ENCODE measurements at regions not wholly inside any gene's neighbourhood (a gene's known extent, or its start where the extent isn't known, plus 50 kb on each side); places are given as distances from the start of the nearest gene placed in this dataset.

GRCh38 chr20:11080781-11081377 lies 407.1 kb upstream of the JAG1 start:
- ATAC-seq: no peak
- TF ChIP-seq TOX (CRISPR knock-in tag; IDR thresholded peaks at IDR 0.05; ENCODE audit: borderline replicate concordance): no peak
- no peak for TF ChIP-seq BACH2 (CRISPR knock-in tag; IDR thresholded peaks at IDR 0.05; ENCODE audit: borderline replicate concordance)
- TF ChIP-seq CREB5 (CRISPR knock-in tag; IDR thresholded peaks at IDR 0.05; ENCODE audit: low read depth): no peak
- TF ChIP-seq GLIS3 (CRISPR knock-in tag; IDR thresholded peaks at IDR 0.05): no peak
- TF ChIP-seq, protein P1, sequence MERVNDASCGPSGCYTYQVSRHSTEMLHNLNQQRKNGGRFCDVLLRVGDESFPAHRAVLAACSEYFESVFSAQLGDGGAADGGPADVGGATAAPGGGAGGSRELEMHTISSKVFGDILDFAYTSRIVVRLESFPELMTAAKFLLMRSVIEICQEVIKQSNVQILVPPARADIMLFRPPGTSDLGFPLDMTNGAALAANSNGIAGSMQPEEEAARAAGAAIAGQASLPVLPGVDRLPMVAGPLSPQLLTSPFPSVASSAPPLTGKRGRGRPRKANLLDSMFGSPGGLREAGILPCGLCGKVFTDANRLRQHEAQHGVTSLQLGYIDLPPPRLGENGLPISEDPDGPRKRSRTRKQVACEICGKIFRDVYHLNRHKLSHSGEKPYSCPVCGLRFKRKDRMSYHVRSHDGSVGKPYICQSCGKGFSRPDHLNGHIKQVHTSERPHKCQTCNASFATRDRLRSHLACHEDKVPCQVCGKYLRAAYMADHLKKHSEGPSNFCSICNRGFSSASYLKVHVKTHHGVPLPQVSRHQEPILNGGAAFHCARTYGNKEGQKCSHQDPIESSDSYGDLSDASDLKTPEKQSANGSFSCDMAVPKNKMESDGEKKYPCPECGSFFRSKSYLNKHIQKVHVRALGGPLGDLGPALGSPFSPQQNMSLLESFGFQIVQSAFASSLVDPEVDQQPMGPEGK (CRISPR knock-in tag; IDR thresholded peaks at IDR 0.05; ENCODE audit: borderline replicate concordance): no peak
- no peak for TF ChIP-seq ZNF565 (CRISPR knock-in tag; conservative IDR thresholded peaks at IDR 0.05; ENCODE audit: low read depth)
- no peak for TF ChIP-seq SNAI2 (CRISPR knock-in tag; IDR thresholded peaks at IDR 0.05)
- no peak for TF ChIP-seq ZFP3 (CRISPR knock-in tag; IDR thresholded peaks at IDR 0.05)
- no peak for TF ChIP-seq RARB (CRISPR knock-in tag; IDR thresholded peaks at IDR 0.05)

DNA sequence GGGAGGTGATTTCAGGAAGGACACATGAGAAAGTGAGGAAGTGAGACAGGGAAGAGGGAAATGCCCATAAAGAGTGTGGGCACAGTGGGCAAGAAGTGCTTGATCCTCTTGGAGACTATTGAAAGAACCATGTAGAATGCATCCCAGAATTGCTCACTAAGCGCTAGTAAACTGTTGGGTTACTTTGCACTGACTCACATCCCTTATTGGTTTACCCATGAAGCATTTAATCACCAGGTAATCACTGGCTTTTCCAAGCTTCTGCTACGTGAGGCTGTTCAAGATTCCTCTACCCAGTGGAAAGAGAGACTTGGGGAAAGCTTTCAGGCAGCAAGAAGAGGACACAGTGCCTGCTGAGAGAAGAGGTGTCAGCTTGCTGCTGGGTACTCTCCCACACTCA lies 410.0 kb upstream of the JAG1 start:
- no peak for ATAC-seq
- TF ChIP-seq ZFP30 (CRISPR knock-in tag; IDR thresholded peaks at IDR 0.05): no peak
- TF ChIP-seq, protein P1 (CRISPR knock-in tag; IDR thresholded peaks at IDR 0.05; ENCODE audit: borderline replicate concordance): no peak
- TF ChIP-seq TCF4 (CRISPR knock-in tag; IDR thresholded peaks at IDR 0.05; ENCODE audit: borderline replicate concordance): no peak
- no peak for TF ChIP-seq TOX (CRISPR knock-in tag; IDR thresholded peaks at IDR 0.05; ENCODE audit: borderline replicate concordance)
- no peak for TF ChIP-seq ZFP3 (CRISPR knock-in tag; IDR thresholded peaks at IDR 0.05)
- no peak for TF ChIP-seq ESRRG (CRISPR knock-in tag; IDR thresholded peaks at IDR 0.05)
- TF ChIP-seq ARNTL (CRISPR knock-in tag; IDR thresholded peaks at IDR 0.05; ENCODE audit: borderline replicate concordance, low read depth): no peak
- TF ChIP-seq ZC3H10 (CRISPR knock-in tag; IDR thresholded peaks at IDR 0.05): no peak
- TF ChIP-seq PPARA (CRISPR knock-in tag; IDR thresholded peaks at IDR 0.05; ENCODE audit: borderline replicate concordance): no peak

GRCh38 chr20:11084508-11084907 lies 410.7 kb upstream of the JAG1 start:
- no peak for ATAC-seq
- TF ChIP-seq ESRRG (CRISPR knock-in tag; IDR thresholded peaks at IDR 0.05) (no peak), CSDC2 (CRISPR knock-in tag; IDR thresholded peaks at IDR 0.05) (no peak), CREB5 (CRISPR knock-in tag; IDR thresholded peaks at IDR 0.05; ENCODE audit: low read depth) (no peak), ZNF8 (CRISPR knock-in tag; IDR thresholded peaks at IDR 0.05) (no peak), ZFP3 (CRISPR knock-in tag; IDR thresholded peaks at IDR 0.05) (no peak), TSHZ2 (CRISPR knock-in tag; IDR thresholded peaks at IDR 0.05) (no peak), ZC3H10 (CRISPR knock-in tag; IDR thresholded peaks at IDR 0.05) (no peak), ZNF565 (CRISPR knock-in tag; conservative IDR thresholded peaks at IDR 0.05; ENCODE audit: low read depth) (no peak), TCF4 (CRISPR knock-in tag; IDR thresholded peaks at IDR 0.05; ENCODE audit: borderline replicate concordance) (no peak), BACH2 (CRISPR knock-in tag; IDR thresholded peaks at IDR 0.05; ENCODE audit: borderline replicate concordance) (no peak), RARB (CRISPR knock-in tag; IDR thresholded peaks at IDR 0.05) (no peak), OSR1 (CRISPR knock-in tag; IDR thresholded peaks at IDR 0.05) (no peak), ISL1 (CRISPR knock-in tag; IDR thresholded peaks at IDR 0.05) (no peak), ZNF70 (CRISPR knock-in tag; IDR thresholded peaks at IDR 0.05) (no peak), ARNTL (CRISPR knock-in tag; IDR thresholded peaks at IDR 0.05; ENCODE audit: borderline replicate concordance, low read depth) (no peak), ZFP30 (CRISPR knock-in tag; IDR thresholded peaks at IDR 0.05) (no peak)
- TF ChIP-seq, protein P2, sequence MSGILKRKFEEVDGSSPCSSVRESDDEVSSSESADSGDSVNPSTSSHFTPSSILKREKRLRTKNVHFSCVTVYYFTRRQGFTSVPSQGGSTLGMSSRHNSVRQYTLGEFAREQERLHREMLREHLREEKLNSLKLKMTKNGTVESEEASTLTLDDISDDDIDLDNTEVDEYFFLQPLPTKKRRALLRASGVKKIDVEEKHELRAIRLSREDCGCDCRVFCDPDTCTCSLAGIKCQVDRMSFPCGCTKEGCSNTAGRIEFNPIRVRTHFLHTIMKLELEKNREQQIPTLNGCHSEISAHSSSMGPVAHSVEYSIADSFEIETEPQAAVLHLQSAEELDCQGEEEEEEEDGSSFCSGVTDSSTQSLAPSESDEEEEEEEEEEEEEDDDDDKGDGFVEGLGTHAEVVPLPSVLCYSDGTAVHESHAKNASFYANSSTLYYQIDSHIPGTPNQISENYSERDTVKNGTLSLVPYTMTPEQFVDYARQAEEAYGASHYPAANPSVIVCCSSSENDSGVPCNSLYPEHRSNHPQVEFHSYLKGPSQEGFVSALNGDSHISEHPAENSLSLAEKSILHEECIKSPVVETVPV (CRISPR knock-in tag; IDR thresholded peaks at IDR 0.05): no peak
